Caco-2 (cell line): ENCODE measurements at regions not wholly inside any gene's neighbourhood (a gene's known extent, or its start where the extent isn't known, plus 50 kb on each side); places are given as distances from the start of the nearest gene placed in this dataset.
"Not testable (repeated sequence)": the region's sequence is repeated elsewhere in the genome, so short reads cannot be mapped to it uniquely, and the experiment has no call there.

Experiments
- BruUV-seq: library from RNA; stranded (reverse); fragments of 400-500 nt; replicated peaks from 2 replicates; lab custom pipeline; 2021; lab: Mats Ljungman, UMichigan
- CTCF ChIA-PET: fragments of 300-600 bp; sonication (Branson Sonifier 250); formaldehyde crosslinking; loops from one replicate; lab custom pipeline; 2022; ENCODE audit warnings: antibody characterized with exemption; lab: Charles Lee
- POLR2A ChIA-PET: fragments of 300-600 bp; sonication (Branson Sonifier 250); formaldehyde crosslinking; loops from one replicate; lab custom pipeline; 2022; ENCODE audit warnings: antibody characterized with exemption; lab: Charles Lee
- DNase-seq, 2 experiments: peaks; one replicate each; pipeline versions ENCODE4 v3.0.0 to v3.0.0-alpha.2; 2020 to 2022
- H3K27me3 ChIP-seq: replicated peaks from 2 replicates; pipeline ENCODE4 v1.6.0; 2011; ENCODE audit warnings: low read length; ENCODE audit not compliant: control insufficient read depth, insufficient read depth
- H3K36me3 ChIP-seq: 2 replicates; pipeline ENCODE4 v1.5.1; 2011; ENCODE audit warnings: low read length; ENCODE audit not compliant: control insufficient read depth, insufficient read depth
- H3K4me1 ChIP-seq: fragments of 250-450 bp; sonication (Bioruptor Pico); 2 replicates; pipeline ENCODE4 v1.5.1; 2020; ENCODE audit warnings: mild to moderate bottlenecking
- H3K4me3 ChIP-seq: 2 replicates; pipeline ENCODE4 v1.5.1; 2011; ENCODE audit warnings: low read depth, mild to moderate bottlenecking, control low read depth, low read length
- H3K9me3 ChIP-seq: fragments of 250-450 bp; sonication (Bioruptor Pico); 2 replicates; pipeline ENCODE4 v1.5.1; 2020; ENCODE audit warnings: mild to moderate bottlenecking, moderate library complexity
- H3K27ac Mint-ChIP-seq: one replicate; pipeline ENCODE4 v1.8.0; 2022; ENCODE audit warnings: mixed read lengths; ENCODE audit not compliant: unreplicated experiment
- H3K27me3 Mint-ChIP-seq: one replicate; pipeline ENCODE4 v1.8.0; 2022; ENCODE audit warnings: mixed read lengths; ENCODE audit not compliant: insufficient read depth, unreplicated experiment
- H3K36me3 Mint-ChIP-seq: one replicate; pipeline ENCODE4 v1.8.0; 2022; ENCODE audit warnings: mild to moderate bottlenecking, mixed read lengths; ENCODE audit not compliant: insufficient read depth, unreplicated experiment
- H3K4me1 Mint-ChIP-seq: one replicate; pipeline ENCODE4 v1.8.0; 2022; ENCODE audit warnings: low read depth, mixed read lengths; ENCODE audit not compliant: unreplicated experiment
- H3K4me3 Mint-ChIP-seq: one replicate; pipeline ENCODE4 v1.8.0; 2022; ENCODE audit warnings: mild to moderate bottlenecking, moderate library complexity, mixed read lengths; ENCODE audit not compliant: unreplicated experiment
- H3K9me3 Mint-ChIP-seq: one replicate; pipeline ENCODE4 v1.8.0; 2022; ENCODE audit warnings: mixed read lengths; ENCODE audit not compliant: unreplicated experiment
- intact Hi-C: fragments of 100-400 bp; cut with micrococcal nuclease; formaldehyde crosslinking; loops from one replicate; pipeline ENCODE4 v1.10.0; 2022; ENCODE audit not compliant: unreplicated experiment
- TF ChIP-seq, protein P1 (sequence below), 2 experiments: fragments of 200-600 bp in 1 of 2; IDR thresholded peaks; 1 replicate in 1 of 2; 2 replicates in 1 of 2; pipeline versions ENCODE4 v1.5.1 to v1.8.0; 2011 to 2022; ENCODE audit warnings: antibody characterized with exemption in 1 of 2, control low read depth in 1 of 2, inconsistent platforms in 1 of 2, low read depth in 1 of 2, low read length in 1 of 2, mild to moderate bottlenecking in 1 of 2, moderate library complexity in 1 of 2; ENCODE audit not compliant: insufficient read depth in 1 of 2, severe bottlenecking in 1 of 2, unreplicated experiment in 1 of 2

GRCh38 chr5:56725711-56726411, 89.5 kb upstream of the MAP3K1 start:
- intact Hi-C loops: no loop called here
- no peak overlapping the region for H3K4me3 ChIP-seq
- ChIA-PET CTCF (no interaction called here), POLR2A (no interaction called here)
- no peaks in the 10 kb centered on the region for H3K4me1 ChIP-seq
- Mint-ChIP-seq H3K27ac (no peak overlapping the region), H3K36me3 (no peaks in the 10 kb centered on the region), H3K4me1 (no peaks in the 10 kb centered on the region), H3K4me3 (no peak overlapping the region), H3K27me3 (no peaks in the 10 kb centered on the region), H3K9me3 (no peaks in the 10 kb centered on the region)
- TF ChIP-seq, protein P1, sequence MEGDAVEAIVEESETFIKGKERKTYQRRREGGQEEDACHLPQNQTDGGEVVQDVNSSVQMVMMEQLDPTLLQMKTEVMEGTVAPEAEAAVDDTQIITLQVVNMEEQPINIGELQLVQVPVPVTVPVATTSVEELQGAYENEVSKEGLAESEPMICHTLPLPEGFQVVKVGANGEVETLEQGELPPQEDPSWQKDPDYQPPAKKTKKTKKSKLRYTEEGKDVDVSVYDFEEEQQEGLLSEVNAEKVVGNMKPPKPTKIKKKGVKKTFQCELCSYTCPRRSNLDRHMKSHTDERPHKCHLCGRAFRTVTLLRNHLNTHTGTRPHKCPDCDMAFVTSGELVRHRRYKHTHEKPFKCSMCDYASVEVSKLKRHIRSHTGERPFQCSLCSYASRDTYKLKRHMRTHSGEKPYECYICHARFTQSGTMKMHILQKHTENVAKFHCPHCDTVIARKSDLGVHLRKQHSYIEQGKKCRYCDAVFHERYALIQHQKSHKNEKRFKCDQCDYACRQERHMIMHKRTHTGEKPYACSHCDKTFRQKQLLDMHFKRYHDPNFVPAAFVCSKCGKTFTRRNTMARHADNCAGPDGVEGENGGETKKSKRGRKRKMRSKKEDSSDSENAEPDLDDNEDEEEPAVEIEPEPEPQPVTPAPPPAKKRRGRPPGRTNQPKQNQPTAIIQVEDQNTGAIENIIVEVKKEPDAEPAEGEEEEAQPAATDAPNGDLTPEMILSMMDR (IDR thresholded peaks at IDR 0.05; ENCODE audit: insufficient read depth in 1 of 2, low read depth in 1 of 2, low read length in 1 of 2, severe bottlenecking in 1 of 2, unreplicated experiment in 1 of 2): no peak
- H3K36me3 ChIP-seq: no peaks in the 10 kb centered on the region
- H3K27me3 ChIP-seq: no peaks in the 10 kb centered on the region
- BruUV-seq: no TSS peak
- no peaks in the 10 kb centered on the region for H3K9me3 ChIP-seq
- no peak for DNase-seq

- H3K27ac Mint-ChIP-seq, H3K9me3 Mint-ChIP-seq, CTCF ChIA-PET, H3K9me3 ChIP-seq, H3K4me1 ChIP-seq, intact Hi-C loops, H3K27me3 ChIP-seq, H3K36me3 ChIP-seq, H3K27me3 Mint-ChIP-seq, H3K36me3 Mint-ChIP-seq, H3K4me3 Mint-ChIP-seq, BruUV-seq, POLR2A ChIA-PET, H3K4me3 ChIP-seq, H3K4me1 Mint-ChIP-seq, DNase-seq: not testable (repeated sequence)
Measured at GRCh38 chr5:56724857-56725256, 90.5 kb upstream of the MAP3K1 start.

DNA sequence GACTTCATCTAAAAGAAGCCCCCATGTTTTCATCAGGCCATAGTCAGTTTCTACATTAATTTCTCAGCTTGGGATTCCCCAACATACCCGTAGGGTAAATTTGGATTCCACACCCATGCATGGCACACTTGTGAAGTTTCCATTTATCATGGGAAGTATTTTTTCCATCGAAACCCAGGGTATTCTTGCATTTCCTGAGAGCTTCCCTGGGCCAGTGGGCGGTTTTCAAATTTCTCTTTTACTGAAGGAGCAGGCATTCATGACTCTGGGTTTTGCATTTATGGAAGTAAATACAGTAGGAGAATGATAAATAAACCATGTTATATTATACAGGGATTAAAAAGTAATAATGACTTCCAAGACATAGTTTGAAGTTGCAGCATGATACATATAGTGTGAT, 93.0 kb upstream of the MAP3K1 start:
- TF ChIP-seq, protein P1 (IDR thresholded peaks at IDR 0.05; ENCODE audit: insufficient read depth in 1 of 2, low read depth in 1 of 2, low read length in 1 of 2, severe bottlenecking in 1 of 2, unreplicated experiment in 1 of 2): no peak
- Mint-ChIP-seq H3K36me3 (no peaks in the 10 kb centered on the region), H3K27me3 (no peaks in the 10 kb centered on the region), H3K4me1 (peaks cover 3% of the 10 kb centered on the region), H3K9me3 (no peaks in the 10 kb centered on the region), H3K4me3 (no peak overlapping the region), H3K27ac (no peak overlapping the region)
- no peak overlapping the region for H3K4me3 ChIP-seq
- no peaks in the 10 kb centered on the region for H3K27me3 ChIP-seq
- no peaks in the 10 kb centered on the region for H3K36me3 ChIP-seq
- DNase-seq: no peak
- ChIA-PET CTCF (no interaction called here), POLR2A (no interaction called here)
- H3K4me1 ChIP-seq: peaks cover 3% of the 10 kb centered on the region; the same call in 1 of the 2 replicates
- intact Hi-C loops: no loop called here
- no TSS peak for BruUV-seq
- H3K9me3 ChIP-seq: no peaks in the 10 kb centered on the region
